SW 1271 (cell line): ENCODE measurements at regions not wholly inside any gene's neighbourhood (a gene's known extent, or its start where the extent isn't known, plus 50 kb on each side); places are given as distances from the start of the nearest gene placed in this dataset.
"Not testable (repeated sequence)": the region's sequence is repeated elsewhere in the genome, so short reads cannot be mapped to it uniquely, and the experiment has no call there.

Experiments used
- DNase-seq, 2 experiments: peaks; one replicate each; lab custom pipeline; 2025; lab: John Stamatoyannopoulos, UW

GRCh38 chr1:177424744-177425143, 254.0 kb downstream of the BRINP2 start:
- no peak for DNase-seq

DNA sequence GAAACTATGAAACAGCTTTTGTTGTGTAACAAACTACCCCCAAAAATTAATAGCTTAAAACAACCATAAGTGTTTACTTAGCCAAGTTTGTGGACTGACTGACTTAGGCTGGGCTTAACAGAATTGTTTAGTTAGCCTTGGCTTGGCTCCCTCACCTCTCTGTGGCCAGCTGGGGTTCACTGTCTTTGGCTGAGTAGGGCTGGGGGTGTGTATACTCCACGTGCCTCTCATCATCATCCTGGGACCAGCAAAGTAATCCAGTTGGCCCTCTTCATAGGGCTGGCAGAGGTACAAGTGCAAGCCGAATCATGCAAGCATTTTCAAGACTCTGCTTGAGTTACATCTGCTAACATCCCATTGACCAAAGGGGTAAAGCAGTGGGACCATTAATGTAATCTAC, 252.3 kb downstream of the BRINP2 start:
- no peak for DNase-seq

GRCh38 chr1:177413982-177414596, 243.3 kb downstream of the BRINP2 start:
- no peak for DNase-seq

- DNase-seq, result no peak
Observed at GRCh38 chr1:177411381-177411780, 240.6 kb downstream of the BRINP2 start.

- no peak for DNase-seq
Observed at GRCh38 chr1:177410179-177410766, 239.5 kb downstream of the BRINP2 start.

DNA sequence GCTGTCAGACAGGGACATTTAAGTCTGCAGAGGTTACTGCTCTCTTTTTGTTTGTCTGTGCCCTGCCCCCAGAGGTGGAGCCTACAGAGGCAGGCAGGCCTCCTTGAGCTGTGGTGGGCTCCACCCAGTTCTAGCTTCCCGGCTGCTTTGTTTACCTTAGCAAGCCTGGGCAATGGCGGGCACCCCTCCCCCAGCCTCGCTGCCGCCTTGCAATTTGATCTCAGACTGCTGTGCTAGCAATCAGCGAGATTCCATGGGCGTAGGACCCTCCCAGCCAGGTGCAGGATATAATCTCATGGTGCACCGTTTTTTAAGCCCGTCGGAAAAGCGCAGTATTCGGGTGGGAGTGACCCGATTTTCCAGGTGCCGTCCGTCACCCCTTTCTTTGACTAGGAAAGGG, 235.6 kb downstream of the BRINP2 start:
- DNase-seq, result not testable (repeated sequence)

- no peak for DNase-seq
Observed at GRCh38 chr1:177392336-177392735, 221.6 kb downstream of the BRINP2 start.

DNA sequence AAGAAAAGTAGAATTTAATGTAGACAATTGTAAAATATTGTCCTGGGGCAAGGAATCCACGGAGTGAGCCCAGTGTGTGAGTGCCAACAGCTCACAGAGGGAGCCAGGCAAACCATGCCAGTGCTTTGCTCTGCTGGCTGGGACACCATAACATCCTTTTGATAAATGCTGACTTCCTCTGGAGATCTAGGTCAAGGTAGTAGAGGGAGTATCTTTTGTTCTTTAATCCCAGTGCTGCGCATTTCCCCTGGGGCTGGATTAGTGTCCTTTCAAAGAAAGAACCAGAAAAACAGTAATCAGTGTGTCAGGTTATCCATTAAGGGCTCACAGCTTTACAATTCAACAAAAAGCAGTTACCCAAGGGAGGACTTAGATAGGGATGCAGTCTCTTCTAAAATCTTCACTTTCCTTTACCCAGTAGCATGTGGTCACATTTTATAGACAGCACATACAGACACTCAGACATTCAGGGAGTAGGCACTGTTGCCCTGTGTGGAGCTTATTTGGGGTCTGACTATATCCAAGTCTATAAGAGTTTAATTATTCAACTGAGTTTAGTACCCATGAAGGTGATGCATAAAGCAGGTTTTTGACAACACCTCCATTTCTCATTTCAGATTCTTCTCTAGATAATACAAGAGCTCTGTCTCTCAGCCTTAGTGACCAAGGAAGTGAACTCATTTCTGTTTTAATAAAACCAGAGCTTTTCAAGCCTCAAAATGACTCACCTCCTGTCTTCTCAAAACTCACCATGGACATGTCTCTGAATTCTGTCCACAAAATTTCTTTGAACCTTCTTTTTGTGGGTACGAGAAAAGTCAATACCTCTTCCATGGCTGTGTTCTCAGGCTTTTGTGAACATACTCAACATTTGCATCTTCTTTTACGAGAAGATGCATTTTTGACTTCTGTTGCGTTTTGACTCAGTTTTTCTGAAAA, 215.3 kb downstream of the BRINP2 start:
- DNase-seq, result no peak

DNA sequence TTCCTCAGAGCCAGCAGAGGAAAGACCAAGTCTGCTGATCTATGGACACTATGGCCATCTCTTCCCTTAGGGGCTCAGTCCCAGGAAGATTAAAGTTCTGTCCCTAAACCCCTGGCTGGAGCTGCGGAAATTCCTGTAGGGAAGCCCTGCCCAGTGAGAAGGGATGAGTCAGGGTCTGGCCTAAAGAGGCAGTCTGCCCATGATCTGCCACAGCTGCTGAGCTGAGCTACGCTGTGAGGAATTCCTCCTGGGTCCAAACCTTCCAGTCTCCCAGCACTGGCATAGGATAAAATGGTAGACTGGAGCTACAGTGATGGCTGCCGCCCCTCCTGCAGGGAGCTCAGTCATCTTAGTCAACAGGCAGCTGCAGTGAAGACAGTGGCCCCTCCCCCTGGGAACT, 213.7 kb downstream of the BRINP2 start:
- no peak for DNase-seq

DNA sequence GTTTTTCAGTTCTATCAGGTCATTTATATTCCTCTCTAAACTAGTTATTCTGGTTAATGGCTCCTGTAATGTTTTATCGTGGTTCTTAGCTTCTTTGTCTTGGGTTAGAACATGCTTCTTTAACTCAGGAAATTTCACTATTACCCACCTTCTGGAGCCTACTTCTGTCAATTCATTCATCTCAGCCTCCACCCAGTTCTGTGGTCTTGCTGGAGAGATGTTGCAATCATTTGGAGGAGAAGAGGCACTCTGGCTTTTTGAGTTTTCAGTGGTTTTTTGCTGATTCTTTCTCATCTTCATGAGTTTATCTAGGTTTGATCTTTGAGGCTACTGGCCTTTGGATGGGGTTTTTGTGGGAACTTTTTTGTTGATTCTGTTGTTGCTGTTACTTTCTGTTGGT, 213.0 kb downstream of the BRINP2 start:
- no peak for DNase-seq

GRCh38 chr1:177377866-177378265, 207.1 kb downstream of the BRINP2 start:
- DNase-seq, result no peak

GRCh38 chr1:177368255-177368654, 197.5 kb downstream of the BRINP2 start:
- no peak for DNase-seq

DNA sequence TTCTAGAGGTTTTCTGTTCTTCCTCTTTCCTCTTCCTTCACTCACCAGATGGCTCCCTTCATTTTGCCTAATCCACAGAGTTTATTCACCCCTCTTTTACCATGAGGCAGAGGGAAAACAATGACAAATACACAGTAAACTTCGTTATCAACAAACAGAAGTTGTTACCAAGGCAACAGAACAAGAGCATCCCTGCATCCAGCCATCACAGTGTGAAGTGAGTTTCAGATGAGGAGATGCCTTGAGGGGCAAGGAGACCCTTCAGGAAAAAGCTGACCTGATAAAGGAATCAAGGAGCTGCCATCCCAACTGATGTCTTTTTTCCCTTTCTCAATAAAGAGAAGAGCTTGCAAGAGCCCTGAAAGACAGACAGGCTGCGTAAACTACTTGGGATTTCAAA, 195.3 kb downstream of the BRINP2 start:
- DNase-seq, result no peak

- no peak for DNase-seq
Observed at GRCh38 chr1:177360791-177361190, 190.0 kb downstream of the BRINP2 start.

DNA sequence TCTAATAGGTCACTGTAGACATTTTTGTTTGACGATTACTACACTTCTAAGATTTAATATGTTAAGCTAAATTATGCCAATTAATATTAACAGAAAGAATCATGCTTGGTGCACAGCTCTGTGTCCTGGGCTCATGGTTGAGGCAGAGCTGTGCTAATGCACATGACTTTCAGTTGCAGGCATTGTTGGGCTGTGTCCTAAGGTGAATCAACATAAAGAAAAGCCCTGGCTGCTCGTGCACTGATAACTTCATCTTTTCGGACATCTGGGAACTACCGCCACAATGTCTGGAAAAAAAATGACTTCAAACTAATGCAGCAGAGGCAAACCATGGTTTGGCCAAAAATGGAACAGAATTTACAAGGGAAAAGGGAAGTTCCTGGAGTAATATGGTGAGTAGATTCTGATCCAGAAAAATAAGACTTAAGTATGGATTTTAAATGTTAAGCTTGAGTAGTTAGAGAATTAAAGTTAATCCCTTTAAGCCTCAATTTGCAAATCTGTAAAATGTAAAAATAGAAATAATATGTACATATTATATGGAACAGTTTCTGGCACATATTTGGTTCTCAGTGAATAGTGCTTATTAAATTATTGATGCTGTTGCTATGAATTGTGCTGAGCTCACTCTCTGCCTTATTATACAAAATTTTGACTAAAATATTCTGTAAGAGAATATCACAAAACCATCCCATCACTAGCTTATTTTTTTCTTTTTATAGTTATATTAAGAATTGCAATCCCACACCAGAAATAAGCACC, 186.1 kb downstream of the BRINP2 start:
- no peak for DNase-seq

DNA sequence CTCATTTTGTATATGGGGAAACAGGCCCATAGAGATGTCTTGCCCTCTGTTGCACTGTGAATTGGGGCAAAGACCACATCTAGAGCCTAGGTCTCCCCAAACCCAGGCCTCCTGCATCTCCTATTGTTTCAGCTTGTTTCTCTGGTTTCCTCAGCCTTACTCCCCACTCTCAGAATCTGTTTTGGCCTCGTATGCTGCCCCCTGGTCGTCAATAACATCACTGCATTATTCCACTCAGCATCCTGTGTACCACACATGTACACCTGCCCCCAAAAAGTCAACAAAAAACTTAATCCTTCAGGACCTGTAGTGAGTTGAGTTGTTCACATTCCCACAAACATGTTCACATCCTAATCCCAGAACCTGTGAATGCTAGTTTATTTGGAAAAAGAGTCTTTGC, 184.8 kb downstream of the BRINP2 start:
- no peak for DNase-seq

DNA sequence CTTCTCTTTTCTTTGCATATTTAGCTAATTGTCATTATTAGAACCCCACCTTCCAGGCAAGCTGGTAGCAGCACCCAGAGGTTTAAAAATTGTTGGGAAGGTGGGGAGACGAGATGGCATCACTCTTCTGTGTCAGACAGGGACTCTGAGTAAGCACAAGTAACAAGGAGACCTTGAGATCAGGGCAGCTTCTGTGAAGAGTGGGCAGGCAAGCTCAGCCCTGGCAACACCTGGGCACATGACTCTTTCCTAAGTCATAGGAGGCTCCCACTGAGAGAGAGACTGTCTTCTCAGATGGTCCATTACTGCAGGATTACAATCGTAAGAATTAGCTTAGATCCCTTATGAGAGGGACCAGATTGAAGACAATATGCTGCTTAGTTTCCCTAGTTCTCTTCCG, 183.5 kb downstream of the BRINP2 start:
- DNase-seq, result no peak

DNA sequence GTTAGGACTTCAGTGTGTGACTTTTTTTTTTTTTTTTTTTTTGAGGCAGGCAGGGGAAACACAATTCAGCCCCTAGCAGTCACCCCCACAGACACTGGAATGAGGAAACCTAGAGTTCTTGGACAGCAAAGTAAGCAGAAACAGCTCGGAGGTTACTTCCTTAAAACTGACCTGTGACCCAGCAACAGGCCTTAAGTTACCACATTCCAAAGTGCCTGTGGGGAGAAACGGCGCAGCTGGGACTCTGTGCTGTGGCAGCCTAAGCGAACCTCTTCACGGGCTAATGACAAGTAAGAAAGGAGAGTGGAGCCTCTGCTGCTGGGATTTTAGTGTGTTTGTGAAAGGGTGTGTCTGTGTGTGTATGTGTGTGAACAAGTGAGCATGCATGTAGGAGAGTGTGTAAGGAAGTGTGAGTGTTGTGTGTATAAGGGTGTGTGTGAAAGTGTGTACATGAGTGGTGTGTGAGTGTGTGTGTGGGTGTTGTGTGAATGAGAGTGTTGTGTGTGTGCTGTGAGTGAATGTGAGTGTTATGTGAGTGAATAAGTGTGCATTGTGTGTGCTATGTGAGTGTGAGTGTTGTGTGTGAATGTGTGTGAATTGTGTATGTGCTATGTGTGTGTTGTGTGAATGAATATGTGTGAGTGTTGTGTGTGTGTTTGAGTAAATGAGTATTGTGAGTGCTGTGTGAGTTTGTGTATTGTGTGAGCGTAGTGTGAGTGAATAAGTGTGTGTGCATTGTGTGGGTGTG, 180.8 kb downstream of the BRINP2 start:
- no peak for DNase-seq

GRCh38 chr1:177346790-177347359, 176.1 kb downstream of the BRINP2 start:
- DNase-seq, result no peak

DNA sequence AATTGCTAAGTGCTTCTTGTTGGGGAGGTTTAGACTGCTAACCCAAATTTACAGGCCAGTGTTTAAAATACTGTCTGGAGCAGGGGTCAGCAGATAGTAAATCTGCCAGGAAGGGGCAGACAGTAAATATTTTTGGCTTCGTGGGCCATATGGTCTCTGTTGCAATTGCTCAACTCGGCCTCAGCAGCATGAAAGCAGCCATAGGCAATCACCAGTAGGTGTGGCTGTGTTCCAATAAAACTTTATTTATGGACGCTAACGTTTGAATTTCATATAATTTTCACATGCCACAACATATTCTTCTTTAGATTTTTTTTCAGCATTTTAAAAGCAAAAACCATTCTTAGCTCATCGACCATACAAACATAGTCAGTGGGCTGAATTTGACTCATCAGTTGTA, 172.7 kb downstream of the BRINP2 start:
- DNase-seq, result no peak

GRCh38 chr1:177341773-177342172, 171.0 kb downstream of the BRINP2 start:
- DNase-seq, result no peak
